GM12873 (cell line): ENCODE measurements at regions not wholly inside any gene's neighbourhood (a gene's known extent, or its start where the extent isn't known, plus 50 kb on each side); places are given as distances from the start of the nearest gene placed in this dataset.

Experiments
- TF ChIP-seq, protein P1 (sequence below): IDR thresholded peaks from 2 replicates; pipeline ENCODE4 v1.5.1; 2012; ENCODE audit warnings: low read depth, mild to moderate bottlenecking, moderate library complexity, low read length, control low read depth; ENCODE audit not compliant: insufficient read depth; ENCODE audit errors: missing control alignments

DNA sequence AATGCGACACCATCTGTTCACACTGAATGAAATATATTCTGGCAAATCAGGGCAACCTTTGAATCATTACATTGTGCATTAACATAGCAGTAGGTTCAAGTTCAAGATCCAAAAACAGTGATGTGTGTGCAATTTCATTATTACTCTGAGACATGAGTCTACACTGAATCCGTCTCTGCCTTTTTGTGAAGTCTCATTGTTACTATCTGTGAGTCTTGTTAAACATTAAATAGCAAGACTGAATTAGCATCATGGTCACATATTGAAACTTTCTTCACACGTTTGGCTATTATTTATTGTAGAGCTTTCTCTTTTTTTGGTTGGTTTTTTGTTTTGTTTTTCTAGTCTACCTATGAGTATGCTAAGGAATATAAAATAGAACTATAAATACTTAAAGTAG lies 117.1 kb upstream of the SLITRK5 start:
- TF ChIP-seq, protein P1, sequence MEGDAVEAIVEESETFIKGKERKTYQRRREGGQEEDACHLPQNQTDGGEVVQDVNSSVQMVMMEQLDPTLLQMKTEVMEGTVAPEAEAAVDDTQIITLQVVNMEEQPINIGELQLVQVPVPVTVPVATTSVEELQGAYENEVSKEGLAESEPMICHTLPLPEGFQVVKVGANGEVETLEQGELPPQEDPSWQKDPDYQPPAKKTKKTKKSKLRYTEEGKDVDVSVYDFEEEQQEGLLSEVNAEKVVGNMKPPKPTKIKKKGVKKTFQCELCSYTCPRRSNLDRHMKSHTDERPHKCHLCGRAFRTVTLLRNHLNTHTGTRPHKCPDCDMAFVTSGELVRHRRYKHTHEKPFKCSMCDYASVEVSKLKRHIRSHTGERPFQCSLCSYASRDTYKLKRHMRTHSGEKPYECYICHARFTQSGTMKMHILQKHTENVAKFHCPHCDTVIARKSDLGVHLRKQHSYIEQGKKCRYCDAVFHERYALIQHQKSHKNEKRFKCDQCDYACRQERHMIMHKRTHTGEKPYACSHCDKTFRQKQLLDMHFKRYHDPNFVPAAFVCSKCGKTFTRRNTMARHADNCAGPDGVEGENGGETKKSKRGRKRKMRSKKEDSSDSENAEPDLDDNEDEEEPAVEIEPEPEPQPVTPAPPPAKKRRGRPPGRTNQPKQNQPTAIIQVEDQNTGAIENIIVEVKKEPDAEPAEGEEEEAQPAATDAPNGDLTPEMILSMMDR: no peak

DNA sequence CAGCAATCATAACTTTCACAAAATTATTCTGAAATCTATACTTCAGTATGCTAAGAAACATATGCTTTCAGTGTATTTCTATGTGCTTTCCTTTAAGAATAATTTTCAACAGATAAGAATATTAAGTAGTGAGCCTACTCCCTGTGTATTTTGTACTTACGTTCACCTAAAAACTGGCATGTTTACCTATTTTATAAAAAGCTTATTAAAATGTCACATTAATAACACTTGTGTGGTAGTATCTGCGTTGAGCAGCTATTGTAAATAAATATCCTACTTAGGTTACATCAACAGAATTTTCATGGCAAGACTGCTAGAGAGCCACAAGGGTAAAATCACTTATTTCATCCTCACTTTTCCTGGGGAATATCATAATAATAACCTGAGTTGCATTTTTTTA lies 113.4 kb upstream of the SLITRK5 start:
- TF ChIP-seq, protein P1: no peak

DNA sequence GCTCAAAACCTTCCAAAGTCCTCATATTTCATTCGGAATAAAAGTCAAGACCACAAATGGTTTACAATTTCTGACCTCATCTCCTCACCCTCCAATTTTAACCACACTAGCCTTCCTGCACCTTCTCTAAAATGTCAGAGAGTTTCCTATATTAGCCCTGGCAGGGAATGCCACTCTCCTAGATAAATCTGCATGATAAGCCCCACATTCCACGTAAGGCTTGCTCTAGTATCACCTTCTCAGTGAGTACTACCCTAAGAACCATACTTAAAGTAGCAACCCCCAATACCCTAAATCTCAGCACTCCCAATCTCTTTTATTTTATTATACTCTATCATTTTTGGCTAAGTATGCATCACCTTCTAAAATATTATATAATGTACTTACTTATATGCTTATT lies 100.5 kb upstream of the SLITRK5 start:
- TF ChIP-seq, protein P1: no peak

DNA sequence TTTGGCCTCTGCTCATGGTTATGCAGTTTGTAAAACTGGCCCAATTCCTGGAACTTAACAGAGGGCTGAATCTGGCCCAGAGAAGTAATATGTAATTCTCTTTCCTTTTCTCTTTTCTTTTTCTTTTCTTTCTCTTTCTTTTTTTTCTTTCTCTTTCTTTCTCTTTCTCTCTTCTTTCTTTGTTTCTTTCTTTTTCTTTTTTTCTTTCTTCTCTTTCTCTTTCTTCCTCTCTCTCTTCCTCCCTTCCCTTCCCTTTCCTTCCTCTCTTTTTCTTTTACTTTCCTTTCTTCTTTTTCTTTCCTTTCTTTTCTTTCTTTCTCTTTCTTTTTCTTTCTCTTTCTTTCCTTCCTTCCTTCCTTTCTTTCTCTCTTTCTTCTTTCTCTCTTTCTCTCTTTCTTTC lies 88.8 kb upstream of the SLITRK5 start:
- TF ChIP-seq, protein P1: no peak

DNA sequence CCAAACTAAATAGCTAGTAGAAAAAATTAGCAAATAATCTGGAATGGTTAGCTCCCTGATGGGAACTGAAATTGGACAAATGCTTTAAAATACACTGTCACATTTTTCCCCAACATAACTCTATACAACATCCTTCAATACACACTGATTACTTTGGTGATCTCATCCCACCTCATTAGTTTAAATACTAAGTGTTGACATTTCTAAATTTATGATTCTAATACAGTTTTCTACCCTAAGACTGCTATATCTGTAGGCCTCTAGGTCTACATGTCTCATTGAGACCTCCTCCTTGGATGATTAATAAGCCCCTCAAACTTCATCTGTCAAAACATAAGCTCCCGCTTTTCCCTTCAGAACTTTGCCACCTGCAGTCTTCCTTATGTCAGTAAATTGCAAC lies 80.7 kb upstream of the SLITRK5 start:
- TF ChIP-seq, protein P1: no peak

DNA sequence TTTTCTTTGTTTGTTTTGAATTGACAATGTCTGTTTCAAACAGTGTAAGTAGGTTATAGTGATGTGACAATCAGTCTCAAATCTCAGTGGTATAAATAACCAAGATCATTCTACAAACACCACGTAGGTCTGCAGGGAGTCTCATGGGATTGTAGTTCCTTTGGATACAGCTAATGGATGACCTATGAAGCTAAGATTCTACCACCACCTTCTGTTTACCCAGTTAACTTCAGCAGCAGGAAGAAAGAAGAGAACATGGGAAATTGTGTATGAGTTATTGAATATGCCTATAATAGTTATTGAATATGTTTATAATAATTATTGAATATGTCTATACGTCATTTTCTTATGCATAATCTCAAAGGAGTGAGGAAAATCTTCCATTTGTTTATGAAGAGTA lies 63.9 kb upstream of the SLITRK5 start:
- TF ChIP-seq, protein P1: no peak

DNA sequence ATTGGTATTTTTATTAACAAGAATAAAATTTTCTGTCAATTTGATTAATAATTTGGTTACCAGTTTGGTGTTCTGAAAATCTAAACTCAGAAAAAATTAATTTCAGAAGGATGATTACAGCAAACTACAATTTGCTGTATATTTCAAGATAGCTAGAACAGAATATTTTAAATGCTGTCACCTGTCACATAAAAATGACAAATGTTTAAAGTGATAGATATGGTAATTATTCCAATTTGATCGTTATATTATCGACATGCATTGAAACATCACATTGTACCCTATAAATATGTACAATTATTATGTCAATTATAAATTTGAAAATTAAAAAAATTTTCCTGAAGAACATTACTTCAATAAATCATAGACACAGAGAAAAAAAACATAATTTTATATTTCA lies 56.9 kb upstream of the SLITRK5 start:
- TF ChIP-seq, protein P1: no peak
